Gastroesophageal sphincter (tissue), 3 donors: ENCODE measurements at regions not wholly inside any gene's neighbourhood (a gene's known extent, or its start where the extent isn't known, plus 50 kb on each side); places are given as distances from the start of the nearest gene placed in this dataset.

Experiments
- CTCF ChIP-seq, 4 experiments: fragments of 200-600 bp in 2 of 4; fragments of 450-650 bp in 2 of 4; sonication (generic) in 1 of 4; IDR thresholded peaks; one replicate each; pipeline ENCODE4 v1.5.1; 2017 to 2019; ENCODE audit warnings: antibody characterized with exemption in 4 of 4, mild to moderate bottlenecking in 2 of 4, moderate library complexity in 2 of 4
- EP300 ChIP-seq: sonication (generic); formaldehyde crosslinking; IDR thresholded peaks from one replicate; pipeline ENCODE4 v1.6.1; 2017; ENCODE audit warnings: antibody characterized with exemption, mild to moderate bottlenecking

DNA sequence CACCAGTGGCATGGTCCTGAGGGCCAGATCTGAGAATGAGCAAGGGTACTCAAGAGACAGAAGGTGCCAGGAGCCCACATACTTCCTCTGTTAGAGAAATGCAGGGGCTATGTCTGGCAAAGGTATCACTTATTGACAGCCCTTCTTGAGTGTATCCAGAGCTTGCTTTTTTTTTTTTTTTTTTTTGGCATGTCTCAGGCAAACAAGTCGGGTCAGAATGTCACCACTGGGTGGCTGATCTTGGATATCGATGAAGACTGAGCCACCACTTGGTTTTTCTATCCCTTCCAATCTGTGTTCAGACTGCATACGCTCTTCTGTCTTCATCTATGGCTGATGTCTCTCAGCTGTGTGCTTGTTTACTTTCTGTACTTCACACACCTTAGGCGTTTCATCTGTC, 363.4 kb upstream of the C2CD4B start:
- TF ChIP-seq CTCF (IDR thresholded peaks at IDR 0.05), result no peak
- no peak for TF ChIP-seq EP300
